HEK293T (cell line): ENCODE measurements at regions not wholly inside any gene's neighbourhood (a gene's known extent, or its start where the extent isn't known, plus 50 kb on each side); places are given as distances from the start of the nearest gene placed in this dataset.
"Not testable (repeated sequence)": the region's sequence is repeated elsewhere in the genome, so short reads cannot be mapped to it uniquely, and the experiment has no call there.

Source experiments
- ARNT ChIP-seq: fragments of 450-650 bp; IDR thresholded peaks from 2 replicates; pipeline ENCODE4 v1.6.1; 2017; ENCODE audit warnings: mild to moderate bottlenecking
- BHLHE40 ChIP-seq: fragments of 450-650 bp; IDR thresholded peaks from 2 replicates; pipeline ENCODE4 v1.6.1; 2016; ENCODE audit warnings: mild to moderate bottlenecking, moderate library complexity, borderline replicate concordance
- CTBP1 ChIP-seq: fragments of 450-650 bp; IDR thresholded peaks from 2 replicates; pipeline ENCODE4 v1.6.1; 2016; ENCODE audit warnings: borderline replicate concordance
- ELF4 ChIP-seq: fragments of 450-650 bp; IDR thresholded peaks from 2 replicates; pipeline ENCODE4 v1.6.1; 2017; ENCODE audit warnings: antibody characterized with exemption
- FOXA1 ChIP-seq: fragments of 450-650 bp; IDR thresholded peaks from 2 replicates; pipeline ENCODE4 v1.6.1; 2016; ENCODE audit warnings: mild to moderate bottlenecking
- HDGF ChIP-seq: fragments of 450-650 bp; IDR thresholded peaks from 2 replicates; pipeline ENCODE4 v1.6.1; 2017; ENCODE audit warnings: antibody characterized with exemption, borderline replicate concordance
- NFRKB ChIP-seq: fragments of 450-650 bp; IDR thresholded peaks from 2 replicates; pipeline ENCODE4 v1.6.1; 2016; ENCODE audit warnings: mild to moderate bottlenecking, moderate library complexity
- SP1 ChIP-seq: fragments of 450-650 bp; IDR thresholded peaks from 2 replicates; pipeline ENCODE4 v1.6.1; 2017
- TARDBP ChIP-seq: fragments of 450-650 bp; IDR thresholded peaks from 2 replicates; pipeline ENCODE4 v1.6.1; 2016
- TF ChIP-seq, protein P1 (sequence below): fragments of 450-650 bp; IDR thresholded peaks from 2 replicates; pipeline ENCODE4 v1.6.1; 2016

DNA sequence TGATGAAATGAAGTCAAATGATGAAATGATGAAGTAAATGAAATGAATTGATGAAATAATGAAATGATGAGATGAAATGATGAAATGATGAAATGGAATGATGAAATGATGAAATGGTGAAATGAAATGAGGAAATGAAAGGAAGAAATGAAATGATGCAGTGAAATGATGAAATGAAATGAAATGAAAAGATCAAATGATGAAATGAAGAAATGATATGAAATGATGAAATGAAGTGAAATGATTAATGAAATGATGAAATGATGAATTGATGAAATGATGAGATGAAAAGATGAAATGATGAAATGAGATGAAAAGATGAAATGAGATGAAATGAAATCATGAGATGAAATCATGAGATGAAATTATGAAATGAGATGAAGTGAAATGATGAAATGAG is 139.2 kb upstream of the ERV3-1 start:
- TF ChIP-seq CTBP1, TARDBP, ARNT, ELF4, NFRKB, HDGF, SP1, BHLHE40, FOXA1: not testable (repeated sequence)
- TF ChIP-seq, protein P1, sequence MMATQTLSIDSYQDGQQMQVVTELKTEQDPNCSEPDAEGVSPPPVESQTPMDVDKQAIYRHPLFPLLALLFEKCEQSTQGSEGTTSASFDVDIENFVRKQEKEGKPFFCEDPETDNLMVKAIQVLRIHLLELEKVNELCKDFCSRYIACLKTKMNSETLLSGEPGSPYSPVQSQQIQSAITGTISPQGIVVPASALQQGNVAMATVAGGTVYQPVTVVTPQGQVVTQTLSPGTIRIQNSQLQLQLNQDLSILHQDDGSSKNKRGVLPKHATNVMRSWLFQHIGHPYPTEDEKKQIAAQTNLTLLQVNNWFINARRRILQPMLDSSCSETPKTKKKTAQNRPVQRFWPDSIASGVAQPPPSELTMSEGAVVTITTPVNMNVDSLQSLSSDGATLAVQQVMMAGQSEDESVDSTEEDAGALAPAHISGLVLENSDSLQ, result not testable (repeated sequence)
